SH-SY5Y (cell line): ENCODE measurements at regions not wholly inside any gene's neighbourhood (a gene's known extent, or its start where the extent isn't known, plus 50 kb on each side); places are given as distances from the start of the nearest gene placed in this dataset.

Experiments used
- GATA2 ChIP-seq: IDR thresholded peaks from 2 replicates; pipeline ENCODE4 v1.6.1; 2011; ENCODE audit warnings: mild to moderate bottlenecking, low read depth, low read length
- GATA3 ChIP-seq: IDR thresholded peaks from 2 replicates; pipeline ENCODE4 v1.6.1; 2011; ENCODE audit warnings: low read depth, mild to moderate bottlenecking, low read length, moderate library complexity

GRCh38 chr2:235264121-235264493 lies 229.7 kb upstream of the AGAP1 start:
- TF ChIP-seq GATA2: no peak
- no peak for TF ChIP-seq GATA3
